Bronchial epithelial cell (primary cell): ENCODE measurements at regions not wholly inside any gene's neighbourhood (a gene's known extent, or its start where the extent isn't known, plus 50 kb on each side); places are given as distances from the start of the nearest gene placed in this dataset.
A peak's percentile ranks its signal among the peaks of the same experiment; 100 is the strongest.

ENCODE experiments used
- DNase-seq: peaks from one replicate; pipeline ENCODE4 v3.0.0-alpha.2; 2010; ENCODE audit warnings: low read depth
- FAIRE-seq: peaks from 2 replicates; lab custom pipeline; 2011; peaks lifted over from hg19 to GRCh38; lab: Jason Lieb, UNC
- H3K27me3 ChIP-seq: 2 replicates; pipeline ENCODE4 v1.5.1; 2011; ENCODE audit warnings: low read length; ENCODE audit not compliant: control insufficient read depth, insufficient read depth
- H3K36me3 ChIP-seq: 2 replicates; pipeline ENCODE4 v1.5.1; 2011; ENCODE audit warnings: low read length; ENCODE audit not compliant: control insufficient read depth, insufficient read depth
- H3K4me3 ChIP-seq: 2 replicates; pipeline ENCODE4 v1.5.1; 2011; ENCODE audit warnings: mild to moderate bottlenecking, low read depth, low read length, control low read depth
- TF ChIP-seq, protein P1 (sequence below): IDR thresholded peaks from 2 replicates; pipeline ENCODE4 v1.5.1; 2011; ENCODE audit warnings: mild to moderate bottlenecking, moderate library complexity, low read length, control low read depth, inconsistent platforms; ENCODE audit not compliant: insufficient read depth, severe bottlenecking

DNA sequence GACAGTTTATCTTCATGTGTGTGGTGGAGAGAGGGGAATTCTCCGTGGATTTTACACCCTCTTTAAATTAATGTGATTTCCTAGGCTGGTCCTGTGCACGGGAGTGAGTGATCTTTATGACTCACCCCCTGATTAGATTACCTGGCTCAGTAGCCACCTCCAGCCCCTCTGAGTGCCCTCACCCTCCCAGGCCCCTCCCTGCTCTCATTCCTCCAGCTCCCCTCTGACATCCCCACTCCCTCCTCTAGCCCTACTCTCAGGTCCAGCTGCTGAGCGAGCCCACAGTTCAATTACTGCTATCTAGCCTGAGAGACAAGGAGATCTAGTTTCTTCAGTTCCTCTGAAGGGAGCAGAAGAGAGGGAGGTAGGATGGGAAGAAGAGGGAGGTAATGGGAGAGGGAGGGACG is 61.8 kb upstream of the ARAP3 start:
- TF ChIP-seq, protein P1, sequence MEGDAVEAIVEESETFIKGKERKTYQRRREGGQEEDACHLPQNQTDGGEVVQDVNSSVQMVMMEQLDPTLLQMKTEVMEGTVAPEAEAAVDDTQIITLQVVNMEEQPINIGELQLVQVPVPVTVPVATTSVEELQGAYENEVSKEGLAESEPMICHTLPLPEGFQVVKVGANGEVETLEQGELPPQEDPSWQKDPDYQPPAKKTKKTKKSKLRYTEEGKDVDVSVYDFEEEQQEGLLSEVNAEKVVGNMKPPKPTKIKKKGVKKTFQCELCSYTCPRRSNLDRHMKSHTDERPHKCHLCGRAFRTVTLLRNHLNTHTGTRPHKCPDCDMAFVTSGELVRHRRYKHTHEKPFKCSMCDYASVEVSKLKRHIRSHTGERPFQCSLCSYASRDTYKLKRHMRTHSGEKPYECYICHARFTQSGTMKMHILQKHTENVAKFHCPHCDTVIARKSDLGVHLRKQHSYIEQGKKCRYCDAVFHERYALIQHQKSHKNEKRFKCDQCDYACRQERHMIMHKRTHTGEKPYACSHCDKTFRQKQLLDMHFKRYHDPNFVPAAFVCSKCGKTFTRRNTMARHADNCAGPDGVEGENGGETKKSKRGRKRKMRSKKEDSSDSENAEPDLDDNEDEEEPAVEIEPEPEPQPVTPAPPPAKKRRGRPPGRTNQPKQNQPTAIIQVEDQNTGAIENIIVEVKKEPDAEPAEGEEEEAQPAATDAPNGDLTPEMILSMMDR = no peak
- Histone ChIP-seq H3K27me3 (peaks cover 4% of the 10 kb centered on the region), H3K4me3 (no peak overlapping the region), H3K36me3 (no peaks in the 10 kb centered on the region)
- FAIRE-seq (no peak), DNase-seq (no peak)

DNA sequence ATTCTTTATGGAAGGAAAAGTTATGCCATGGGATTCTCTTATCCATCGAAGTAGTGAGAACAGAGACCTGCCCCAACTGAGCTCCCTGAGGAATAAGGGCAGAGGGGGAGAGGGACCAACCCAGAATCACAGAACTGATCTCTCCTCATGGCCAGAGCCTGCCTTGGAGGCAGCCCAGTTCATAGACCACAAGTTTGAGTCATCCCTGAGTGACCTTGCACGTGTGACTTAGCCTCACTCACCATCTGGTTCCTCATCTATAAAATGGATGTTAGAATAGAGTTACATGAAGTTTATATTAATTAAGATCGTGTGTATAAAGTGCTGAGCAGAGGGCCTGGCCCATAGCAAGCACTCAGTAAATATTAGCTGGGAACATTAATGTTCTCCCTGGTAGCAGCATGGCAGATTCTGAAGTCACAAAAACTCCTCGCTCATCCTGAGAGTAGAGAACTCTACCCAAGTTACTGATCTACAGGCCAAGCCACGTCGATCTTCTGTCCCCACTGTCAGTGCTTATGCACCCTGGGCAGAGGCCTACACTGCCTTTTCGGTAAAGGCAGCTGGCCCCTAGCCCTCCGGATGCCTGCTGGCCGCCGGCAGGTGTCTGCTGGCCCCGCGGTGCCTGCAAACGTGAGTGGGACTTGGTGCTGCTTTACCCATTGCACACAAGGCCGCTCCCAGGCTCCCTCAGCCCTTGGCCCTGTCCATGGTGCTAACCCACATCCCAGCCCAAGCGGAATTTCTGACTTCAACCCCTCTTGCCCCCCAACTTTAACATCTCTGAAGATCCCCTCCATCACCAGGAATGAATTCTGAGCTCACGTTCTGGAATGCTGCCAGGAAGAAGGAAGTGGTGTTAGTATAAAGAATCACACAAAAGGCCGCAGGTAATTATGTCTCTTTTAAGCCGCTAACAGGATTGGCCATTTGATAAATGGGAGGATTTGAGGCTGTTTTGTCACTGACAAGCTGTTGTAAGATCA is 61.1 kb upstream of the ARAP3 start:
- DNase-seq (peak; percentile 27), FAIRE-seq (no peak)
- peaks cover 2% of the 10 kb centered on the region for H3K27me3 ChIP-seq
- H3K4me3 ChIP-seq = no peak overlapping the region
- TF ChIP-seq, protein P1 = no peak
- no peaks in the 10 kb centered on the region for H3K36me3 ChIP-seq

DNA sequence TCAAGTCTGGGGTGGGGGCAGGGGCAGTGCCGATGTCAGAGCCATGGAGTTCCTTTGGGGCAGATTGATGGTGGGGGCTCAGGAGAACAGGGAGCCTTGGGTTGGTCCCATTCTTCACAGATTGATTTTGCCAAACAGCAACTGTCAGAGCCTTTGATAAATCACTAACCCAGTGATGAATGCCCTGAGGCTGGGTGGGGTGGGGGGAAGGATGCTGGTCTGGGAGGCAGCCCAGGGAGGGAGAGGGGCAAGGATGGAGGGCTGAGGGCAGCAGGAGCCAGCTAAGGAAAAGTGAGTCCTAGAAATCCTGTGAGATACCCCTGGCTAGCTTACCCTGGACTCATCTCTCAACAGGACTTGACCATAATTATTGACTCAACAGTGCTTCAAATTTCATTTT is 60.1 kb upstream of the ARAP3 start:
- DNase-seq (no peak), FAIRE-seq (no peak)
- Histone ChIP-seq H3K27me3 (no peaks in the 10 kb centered on the region), H3K36me3 (no peaks in the 10 kb centered on the region), H3K4me3 (no peak overlapping the region)
- TF ChIP-seq, protein P1 = no peak

DNA sequence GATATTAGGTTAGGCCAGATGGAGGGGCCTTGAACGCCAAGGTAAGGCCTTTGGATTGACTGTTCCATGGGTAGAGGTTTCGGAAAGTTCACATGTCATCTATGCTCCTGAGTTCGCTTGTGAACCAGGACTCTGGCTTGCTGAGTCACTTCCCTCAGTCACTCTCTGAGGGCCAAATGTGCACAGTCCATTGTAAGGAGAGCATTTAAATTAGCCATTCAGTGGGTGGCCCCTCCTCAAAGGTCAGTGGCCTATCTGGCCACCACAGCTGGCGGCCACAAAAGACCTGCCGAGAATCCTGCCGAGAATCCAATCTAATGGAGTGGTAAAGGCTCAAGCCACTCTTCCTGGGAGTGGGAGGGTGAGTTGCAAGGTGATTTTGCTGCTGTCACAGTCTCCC is 58.9 kb upstream of the ARAP3 start:
- TF ChIP-seq, protein P1 = no peak
- H3K36me3 ChIP-seq = no peaks in the 10 kb centered on the region
- no peak overlapping the region for H3K4me3 ChIP-seq
- FAIRE-seq = no peak
- no peak for DNase-seq
- H3K27me3 ChIP-seq = no peaks in the 10 kb centered on the region

DNA sequence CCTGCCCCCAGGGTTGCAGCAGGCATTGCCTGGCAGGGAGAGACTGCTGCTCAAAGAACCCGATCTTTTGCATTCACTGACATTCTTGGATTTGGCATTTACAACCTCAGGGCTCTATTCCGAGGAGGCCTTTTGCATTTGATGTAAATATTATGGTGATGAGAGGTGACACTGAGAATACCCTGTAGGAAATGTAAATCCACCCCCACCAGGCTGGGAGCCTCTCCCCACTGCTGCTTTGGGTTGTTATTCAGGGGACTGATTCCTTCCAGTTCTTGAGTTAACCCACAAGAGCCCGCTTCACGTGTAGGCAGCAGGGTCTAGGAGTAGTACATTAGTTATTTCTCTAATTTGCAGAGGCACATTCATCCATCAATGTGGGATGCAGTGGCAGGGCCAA is 55.5 kb upstream of the ARAP3 start:
- Histone ChIP-seq H3K27me3 (no peaks in the 10 kb centered on the region), H3K4me3 (no peak overlapping the region), H3K36me3 (no peaks in the 10 kb centered on the region)
- TF ChIP-seq, protein P1 = no peak
- FAIRE-seq (no peak), DNase-seq (no peak)
